ENCODE measurements at regions not wholly inside any gene's neighbourhood (a gene's known extent, or its start where the extent isn't known, plus 50 kb on each side); places are given as distances from the start of the nearest gene placed in this dataset.

DNA sequence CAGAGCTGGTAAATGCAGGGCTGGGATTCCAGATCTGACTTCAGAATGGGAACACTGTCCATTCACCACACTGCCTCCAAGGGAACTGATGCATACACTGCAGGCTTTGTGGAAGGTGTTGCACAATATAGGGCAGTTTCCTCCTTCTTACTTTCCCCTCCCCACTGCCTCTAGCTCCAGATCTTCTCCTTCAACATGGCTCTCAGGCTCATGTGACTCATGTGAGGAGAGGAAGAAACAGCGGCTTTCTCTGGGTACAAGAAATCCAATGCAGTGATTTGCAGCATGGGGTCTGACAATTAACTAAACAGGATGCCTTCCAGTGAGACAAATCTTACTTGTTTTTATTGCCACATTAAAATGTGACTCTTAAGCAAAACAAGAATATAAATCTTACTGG, 447.6 kb upstream of the CCDC196 start:
- TF ChIP-seq, protein P1, sequence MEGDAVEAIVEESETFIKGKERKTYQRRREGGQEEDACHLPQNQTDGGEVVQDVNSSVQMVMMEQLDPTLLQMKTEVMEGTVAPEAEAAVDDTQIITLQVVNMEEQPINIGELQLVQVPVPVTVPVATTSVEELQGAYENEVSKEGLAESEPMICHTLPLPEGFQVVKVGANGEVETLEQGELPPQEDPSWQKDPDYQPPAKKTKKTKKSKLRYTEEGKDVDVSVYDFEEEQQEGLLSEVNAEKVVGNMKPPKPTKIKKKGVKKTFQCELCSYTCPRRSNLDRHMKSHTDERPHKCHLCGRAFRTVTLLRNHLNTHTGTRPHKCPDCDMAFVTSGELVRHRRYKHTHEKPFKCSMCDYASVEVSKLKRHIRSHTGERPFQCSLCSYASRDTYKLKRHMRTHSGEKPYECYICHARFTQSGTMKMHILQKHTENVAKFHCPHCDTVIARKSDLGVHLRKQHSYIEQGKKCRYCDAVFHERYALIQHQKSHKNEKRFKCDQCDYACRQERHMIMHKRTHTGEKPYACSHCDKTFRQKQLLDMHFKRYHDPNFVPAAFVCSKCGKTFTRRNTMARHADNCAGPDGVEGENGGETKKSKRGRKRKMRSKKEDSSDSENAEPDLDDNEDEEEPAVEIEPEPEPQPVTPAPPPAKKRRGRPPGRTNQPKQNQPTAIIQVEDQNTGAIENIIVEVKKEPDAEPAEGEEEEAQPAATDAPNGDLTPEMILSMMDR (IDR thresholded peaks at IDR 0.05) = no peak
- no peak for TF ChIP-seq POLR2A (IDR thresholded peaks at IDR 0.05)
- no peak for TF ChIP-seq POLR2AphosphoS5 (IDR thresholded peaks at IDR 0.05)
